Transverse colon (tissue), 4 donors: ENCODE measurements at regions not wholly inside any gene's neighbourhood (a gene's known extent, or its start where the extent isn't known, plus 50 kb on each side); places are given as distances from the start of the nearest gene placed in this dataset.

Experiments used
- DNase-seq: peaks from one replicate; pipeline ENCODE4 v3.0.0-alpha.2; 2019
- H3K27ac ChIP-seq, 4 donors: fragments of 200-600 bp; sonication (generic); 2 replicates each; pipeline ENCODE4 v1.5.1; 2016 to 2018; ENCODE audit warnings: inconsistent platforms in 4 of 4
- H3K27me3 ChIP-seq: fragments of 200-600 bp; sonication (generic); 2 replicates; pipeline ENCODE4 v1.5.1; 2017; ENCODE audit warnings: inconsistent platforms
- H3K36me3 ChIP-seq, 4 donors: fragments of 200-600 bp; sonication (generic); 2 replicates each; pipeline ENCODE4 v1.5.1; 2017 to 2019; ENCODE audit warnings: inconsistent platforms in 4 of 4
- H3K4me1 ChIP-seq, 4 donors: fragments of 200-600 bp; sonication (generic); 2 replicates each; pipeline ENCODE4 v1.5.1; 2017 to 2020; ENCODE audit warnings: inconsistent platforms in 4 of 4
- H3K4me3 ChIP-seq, 4 donors: fragments of 200-600 bp; sonication (generic); 1 replicate in 1 of 4; 2 replicates in 3 of 4; pipeline versions ENCODE4 v1.5.1 to v1.6.1; 2017 to 2019; ENCODE audit warnings: inconsistent platforms in 4 of 4
- H3K9me3 ChIP-seq, 2 donors: fragments of 200-600 bp; sonication (generic); 2 replicates each; pipeline ENCODE4 v1.5.1; 2017 to 2019; ENCODE audit warnings: inconsistent platforms in 2 of 2
- CTCF ChIP-seq, 5 experiments: fragments of 200-600 bp in 3 of 5; fragments of 450-650 bp in 2 of 5; sonication (generic) in 3 of 5; IDR thresholded peaks; 1 replicate in 2 of 5; 2 replicates in 3 of 5; pipeline ENCODE4 v1.5.1; 2016 to 2017; ENCODE audit warnings: antibody characterized with exemption in 5 of 5, inconsistent platforms in 3 of 5, mild to moderate bottlenecking in 2 of 5, moderate library complexity in 1 of 5
- EP300 ChIP-seq: sonication (generic); formaldehyde crosslinking; IDR thresholded peaks from one replicate; pipeline ENCODE4 v1.6.1; 2017; ENCODE audit warnings: antibody characterized with exemption, low read depth
- POLR2A ChIP-seq: fragments of 450-650 bp; IDR thresholded peaks from one replicate; pipeline ENCODE4 v1.6.1; 2016; ENCODE audit warnings: antibody characterized with exemption, mild to moderate bottlenecking, moderate library complexity
- POLR2AphosphoS5 ChIP-seq, 3 donors: sonication (generic); formaldehyde crosslinking; IDR thresholded peaks; one replicate each; pipeline ENCODE4 v1.6.1; 2016; ENCODE audit warnings: antibody characterized with exemption in 3 of 3
- WGBS, 2 donors: methylation state at CpG; one replicate each; pipeline ENCODE4 v1.1.5; 2018; ENCODE audit warnings: low coverage in 1 of 2; 5-methylcytosine and 5-hydroxymethylcytosine counted together
- in situ Hi-C, 4 donors: fragments of 200-750 bp; cut with MboI; loops; one replicate each; pipeline versions ENCODE4 v1.15.0 to v1.15.1; 2017; ENCODE audit warnings: low sequenced_read_pairs in 3 of 4, low pct_ligation_motif_present in 1 of 4, low pct_unique_long_range_greater_than_20kb in 1 of 4
- intact Hi-C: fragments of 100-400 bp; cut with DNase I; formaldehyde crosslinking; loops from one replicate; pipeline ENCODE4 v1.15.1; 2023; ENCODE audit warnings: low total_unique reads

GRCh38 chr12:97386133-97386581 lies 76.4 kb upstream of the RMST start:
- intact Hi-C loops, result no loop called here
- H3K36me3 ChIP-seq, result no peaks in the 10 kb centered on the region
- no peak overlapping the region for H3K4me3 ChIP-seq
- no peaks in the 10 kb centered on the region for H3K27me3 ChIP-seq
- 84% methylated on average over 5 of the region's 5 CpGs; no CpG with 5 or more reads in 1 of the 2 donors for whole genome bisulfite sequencing, 2 donors
- in situ Hi-C loops, result no loop called here
- no peak for DNase-seq
- no peaks in the 10 kb centered on the region for H3K9me3 ChIP-seq
- H3K4me1 ChIP-seq, result no peaks in the 10 kb centered on the region
- no peak overlapping the region for H3K27ac ChIP-seq
- TF ChIP-seq POLR2A, result no peak
- no peak for TF ChIP-seq POLR2AphosphoS5 (IDR thresholded peaks at IDR 0.05)
- no peak for TF ChIP-seq CTCF (IDR thresholded peaks at IDR 0.05)
- TF ChIP-seq EP300, result no peak

- no peaks in the 10 kb centered on the region for H3K9me3 ChIP-seq
- in situ Hi-C loops, result no loop called here
- no peaks in the 10 kb centered on the region for H3K36me3 ChIP-seq
- H3K4me3 ChIP-seq, result no peak overlapping the region
- H3K27me3 ChIP-seq, result no peaks in the 10 kb centered on the region
- no peak for DNase-seq
- no peak for TF ChIP-seq CTCF (IDR thresholded peaks at IDR 0.05)
- no peak for TF ChIP-seq EP300
- TF ChIP-seq POLR2A, result no peak
- TF ChIP-seq POLR2AphosphoS5 (IDR thresholded peaks at IDR 0.05), result no peak
- no peak overlapping the region for H3K27ac ChIP-seq
- 46 to 50% methylated on average over 1 to 2 of the region's 2 CpGs for whole genome bisulfite sequencing, 2 donors
- no peaks in the 10 kb centered on the region for H3K4me1 ChIP-seq
- intact Hi-C loops, result no loop called here
Observed at GRCh38 chr12:97387844-97388243, 74.8 kb upstream of the RMST start.

- Histone ChIP-seq H3K27me3 (no peaks in the 10 kb centered on the region), H3K9me3 (no peaks in the 10 kb centered on the region), H3K36me3 (no peaks in the 10 kb centered on the region), H3K4me1 (no peaks in the 10 kb centered on the region), H3K27ac (no peak overlapping the region), H3K4me3 (no peak overlapping the region)
- WGBS, 2 donors, result 54 to 77% methylated on average over 2 to 3 of the region's 3 CpGs
- intact Hi-C loops, result no loop called here
- no peak for TF ChIP-seq POLR2AphosphoS5 (IDR thresholded peaks at IDR 0.05)
- TF ChIP-seq EP300, result no peak
- no peak for TF ChIP-seq POLR2A
- TF ChIP-seq CTCF (IDR thresholded peaks at IDR 0.05), result no peak
- no peak for DNase-seq
- in situ Hi-C loops, result no loop called here
Observed at GRCh38 chr12:97394657-97395056, 67.9 kb upstream of the RMST start.

- DNase-seq, result no peak
- H3K27ac ChIP-seq, result no peak overlapping the region
- no peaks in the 10 kb centered on the region for H3K9me3 ChIP-seq
- TF ChIP-seq EP300 (no peak), POLR2AphosphoS5 (IDR thresholded peaks at IDR 0.05) (no peak), POLR2A (no peak), CTCF (IDR thresholded peaks at IDR 0.05) (no peak)
- WGBS, 2 donors, result 36 to 40% methylated on average over 3 to 4 of the region's 4 CpGs
- no peak overlapping the region for H3K4me3 ChIP-seq
- no peaks in the 10 kb centered on the region for H3K4me1 ChIP-seq
- intact Hi-C loops, result no loop called here
- no peaks in the 10 kb centered on the region for H3K27me3 ChIP-seq
- in situ Hi-C loops, result no loop called here
- H3K36me3 ChIP-seq, result no peaks in the 10 kb centered on the region
Observed at GRCh38 chr12:97397008-97397407, 65.6 kb upstream of the RMST start.
